CD14-positive monocyte (primary cell): ENCODE measurements at regions not wholly inside any gene's neighbourhood (a gene's known extent, or its start where the extent isn't known, plus 50 kb on each side); places are given as distances from the start of the nearest gene placed in this dataset.

Experiments
- DNase-seq, 3 donors: peaks; one replicate each; pipeline ENCODE4 v3.0.0-alpha.2; 2011 to 2022
- H2AFZ ChIP-seq: 2 replicates; pipeline ENCODE4 v1.6.0; 2012; ENCODE audit warnings: mild to moderate bottlenecking, low read depth, low read length, inconsistent platforms; ENCODE audit not compliant: insufficient read depth, poor library complexity, severe bottlenecking
- H3K27ac ChIP-seq, 2 donors: 1 replicate in 1 of 2; 2 replicates in 1 of 2; pipeline ENCODE4 v1.5.1; 2012 to 2013; ENCODE audit warnings: low read length in 2 of 2, control low read depth in 1 of 2, inconsistent platforms in 1 of 2, low read depth in 1 of 2, mild to moderate bottlenecking in 1 of 2
- H3K27me3 ChIP-seq, 2 donors: one replicate each; pipeline versions ENCODE4 v1.6.0 to v1.6.1; 2011 to 2013; ENCODE audit warnings: low read length in 2 of 2; ENCODE audit not compliant: control insufficient read depth in 2 of 2, insufficient read depth in 2 of 2
- H3K36me3 ChIP-seq, 2 donors: replicated peaks in 1 of 2; 1 replicate in 1 of 2; 2 replicates in 1 of 2; pipeline versions ENCODE4 v1.5.1 to v1.6.1; 2012 to 2013; ENCODE audit warnings: low read length in 2 of 2, control low read depth in 1 of 2, inconsistent platforms in 1 of 2, mild to moderate bottlenecking in 1 of 2; ENCODE audit not compliant: insufficient read depth in 2 of 2, control insufficient read depth in 1 of 2
- H3K4me1 ChIP-seq, 2 donors: 1 replicate in 1 of 2; 2 replicates in 1 of 2; pipeline versions ENCODE4 v1.5.1 to v1.6.1; 2012 to 2013; ENCODE audit warnings: low read length in 2 of 2, control low read depth in 1 of 2, inconsistent platforms in 1 of 2, mild to moderate bottlenecking in 1 of 2, moderate library complexity in 1 of 2; ENCODE audit not compliant: insufficient read depth in 2 of 2, control insufficient read depth in 1 of 2
- H3K4me2 ChIP-seq: replicated peaks from 2 replicates; pipeline ENCODE3; 2012; ENCODE audit warnings: low read length, moderate library complexity, mild to moderate bottlenecking; ENCODE audit not compliant: poor library complexity, severe bottlenecking; ENCODE audit errors: extremely low read depth
- H3K4me3 ChIP-seq, 3 experiments: fragments of 200-600 bp in 1 of 3; sonication (generic) in 1 of 3; replicated peaks in 1 of 3; 1 replicate in 2 of 3; 2 replicates in 1 of 3; pipeline ENCODE4 v1.5.1; 2011 to 2013; ENCODE audit warnings: low read length in 3 of 3, mild to moderate bottlenecking in 3 of 3, control low read depth in 2 of 3, low read depth in 2 of 3, inconsistent platforms in 1 of 3, moderate library complexity in 1 of 3
- H3K79me2 ChIP-seq: 2 replicates; pipeline ENCODE4 v1.6.0; 2012; ENCODE audit warnings: mild to moderate bottlenecking, control low read depth, inconsistent platforms, low read length, moderate library complexity; ENCODE audit not compliant: insufficient read depth
- H3K9ac ChIP-seq: 2 replicates; pipeline ENCODE4 v1.6.0; 2017; ENCODE audit warnings: low read length, mild to moderate bottlenecking; ENCODE audit not compliant: insufficient read depth, poor library complexity, severe bottlenecking
- H3K9me3 ChIP-seq, 2 donors: replicated peaks in 1 of 2; 1 replicate in 1 of 2; 2 replicates in 1 of 2; pipeline versions ENCODE4 v1.5.1 to v1.6.1; 2012 to 2013; ENCODE audit warnings: low read length in 2 of 2, control low read depth in 1 of 2; ENCODE audit not compliant: control insufficient read depth in 1 of 2, insufficient read depth in 1 of 2
- H4K20me1 ChIP-seq: 2 replicates; pipeline ENCODE4 v1.6.0; 2012; ENCODE audit warnings: mild to moderate bottlenecking, low read length, control low read depth, moderate library complexity; ENCODE audit not compliant: insufficient read depth
- H3K27ac Mint-ChIP-seq, 7 donors: one replicate each; pipeline ENCODE4 v1.8.0; 2020; ENCODE audit warnings: mild to moderate bottlenecking in 7 of 7, mixed read lengths in 7 of 7, moderate library complexity in 6 of 7, inconsistent platforms in 2 of 7
- H3K27me3 Mint-ChIP-seq, 3 donors: one replicate each; pipeline ENCODE4 v1.8.0; 2021 to 2022; ENCODE audit warnings: low read depth in 3 of 3, mild to moderate bottlenecking in 3 of 3, mixed read lengths in 3 of 3, moderate library complexity in 3 of 3, inconsistent platforms in 1 of 3
- H3K36me3 Mint-ChIP-seq, 2 donors: one replicate each; pipeline ENCODE4 v1.8.0; 2020; ENCODE audit warnings: mixed read lengths in 2 of 2, inconsistent platforms in 1 of 2, mild to moderate bottlenecking in 1 of 2
- H3K4me1 Mint-ChIP-seq: one replicate; pipeline ENCODE4 v1.8.0; 2020; ENCODE audit warnings: mild to moderate bottlenecking, mixed read lengths
- H3K4me3 Mint-ChIP-seq, 2 donors: one replicate each; pipeline ENCODE4 v1.8.0; 2020; ENCODE audit warnings: mild to moderate bottlenecking in 2 of 2, mixed read lengths in 2 of 2, moderate library complexity in 1 of 2
- H3K9me3 Mint-ChIP-seq, 7 donors: one replicate each; pipeline ENCODE4 v1.8.0; 2020 to 2022; ENCODE audit warnings: mixed read lengths in 7 of 7, mild to moderate bottlenecking in 6 of 7, moderate library complexity in 6 of 7, inconsistent platforms in 2 of 7
- WGBS: methylation state at CpG from one replicate; pipeline ENCODE4 v1.1.5; 2013; ENCODE audit warnings: missing lambda C conversion rate; ENCODE audit not compliant: insufficient coverage; 5-methylcytosine and 5-hydroxymethylcytosine counted together
- intact Hi-C, 2 donors: fragments of 100-400 bp; cut with micrococcal nuclease; formaldehyde crosslinking; loops; one replicate each; pipeline versions ENCODE4 v1.15.0 to v1.15.1; 2023
- TF ChIP-seq, protein P1 (sequence below): fragments of 200-600 bp; IDR thresholded peaks from one replicate; pipeline ENCODE4 v1.8.0; 2022; ENCODE audit warnings: antibody characterized with exemption, mild to moderate bottlenecking

GRCh38 chr20:62531046-62531838 lies 55.4 kb upstream of the GATA5 start:
- no peaks in the 10 kb centered on the region for H3K4me1 ChIP-seq
- no peak overlapping the region for H3K27ac Mint-ChIP-seq
- H3K4me1 Mint-ChIP-seq = no peaks in the 10 kb centered on the region
- no peaks in the 10 kb centered on the region for H3K36me3 Mint-ChIP-seq
- H3K4me3 ChIP-seq = no peak overlapping the region
- H3K4me3 Mint-ChIP-seq = no peak overlapping the region
- no peaks in the 10 kb centered on the region for H4K20me1 ChIP-seq
- no peaks in the 10 kb centered on the region for H3K27me3 ChIP-seq
- peaks cover 6 to 14% (median 7%) of the 10 kb centered on the region in 3 donors for H3K27me3 Mint-ChIP-seq
- no peak for DNase-seq
- TF ChIP-seq, protein P1, sequence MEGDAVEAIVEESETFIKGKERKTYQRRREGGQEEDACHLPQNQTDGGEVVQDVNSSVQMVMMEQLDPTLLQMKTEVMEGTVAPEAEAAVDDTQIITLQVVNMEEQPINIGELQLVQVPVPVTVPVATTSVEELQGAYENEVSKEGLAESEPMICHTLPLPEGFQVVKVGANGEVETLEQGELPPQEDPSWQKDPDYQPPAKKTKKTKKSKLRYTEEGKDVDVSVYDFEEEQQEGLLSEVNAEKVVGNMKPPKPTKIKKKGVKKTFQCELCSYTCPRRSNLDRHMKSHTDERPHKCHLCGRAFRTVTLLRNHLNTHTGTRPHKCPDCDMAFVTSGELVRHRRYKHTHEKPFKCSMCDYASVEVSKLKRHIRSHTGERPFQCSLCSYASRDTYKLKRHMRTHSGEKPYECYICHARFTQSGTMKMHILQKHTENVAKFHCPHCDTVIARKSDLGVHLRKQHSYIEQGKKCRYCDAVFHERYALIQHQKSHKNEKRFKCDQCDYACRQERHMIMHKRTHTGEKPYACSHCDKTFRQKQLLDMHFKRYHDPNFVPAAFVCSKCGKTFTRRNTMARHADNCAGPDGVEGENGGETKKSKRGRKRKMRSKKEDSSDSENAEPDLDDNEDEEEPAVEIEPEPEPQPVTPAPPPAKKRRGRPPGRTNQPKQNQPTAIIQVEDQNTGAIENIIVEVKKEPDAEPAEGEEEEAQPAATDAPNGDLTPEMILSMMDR = no peak
- no peak overlapping the region for H2AFZ ChIP-seq
- no peaks in the 10 kb centered on the region for H3K36me3 ChIP-seq
- H3K9me3 ChIP-seq = no peaks in the 10 kb centered on the region
- WGBS = 92% methylated on average over 22 of the region's 23 CpGs
- H3K79me2 ChIP-seq = no peaks in the 10 kb centered on the region
- H3K27ac ChIP-seq = no peak overlapping the region
- no peak overlapping the region for H3K4me2 ChIP-seq
- intact Hi-C loops = no loop called here
- no peak overlapping the region for H3K9ac ChIP-seq
- no peaks in the 10 kb centered on the region for H3K9me3 Mint-ChIP-seq

DNA sequence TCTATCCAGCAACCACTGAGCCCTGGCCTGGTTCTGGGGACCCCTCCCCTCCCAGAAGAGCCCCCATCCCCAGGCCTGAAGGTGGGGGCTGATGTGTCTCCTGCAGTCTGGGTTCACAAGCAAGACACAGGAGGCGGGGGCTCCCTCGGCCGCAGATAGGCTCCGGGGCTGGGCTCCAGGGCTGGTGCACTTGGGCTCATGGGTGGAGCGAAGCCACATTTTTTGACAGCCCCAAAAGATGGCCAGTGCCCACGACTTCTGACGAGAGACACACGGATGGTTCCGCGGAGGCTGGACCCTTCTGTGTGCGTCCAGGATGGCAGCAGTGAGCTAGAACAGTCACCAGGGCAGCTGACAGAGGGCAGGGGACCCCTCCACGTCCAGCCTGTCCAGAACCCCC lies 57.1 kb upstream of the GATA5 start:
- H3K4me3 Mint-ChIP-seq = no peak overlapping the region

More for the DNA sequence above, 57.1 kb upstream of the GATA5 start:
- no peak overlapping the region for H3K4me2 ChIP-seq
- H3K9me3 Mint-ChIP-seq = no peaks in the 10 kb centered on the region
- H3K36me3 Mint-ChIP-seq = no peaks in the 10 kb centered on the region
- H3K9me3 ChIP-seq = no peaks in the 10 kb centered on the region
- no peaks in the 10 kb centered on the region for H3K27me3 ChIP-seq
- H2AFZ ChIP-seq = no peak overlapping the region
- no peaks in the 10 kb centered on the region for H3K36me3 ChIP-seq
- TF ChIP-seq, protein P1 = no peak
- H3K4me1 Mint-ChIP-seq = no peaks in the 10 kb centered on the region
- H3K4me3 ChIP-seq = no peak overlapping the region
- peaks cover 6 to 8% (median 7%) of the 10 kb centered on the region in 3 donors for H3K27me3 Mint-ChIP-seq
- H3K27ac ChIP-seq = no peak overlapping the region
- 93% methylated on average over 12 of the region's 12 CpGs for WGBS
- no peak overlapping the region for H3K27ac Mint-ChIP-seq
- DNase-seq = no peak
- no peaks in the 10 kb centered on the region for H3K4me1 ChIP-seq
- no peak overlapping the region for H3K9ac ChIP-seq
- intact Hi-C loops = no loop called here
- H3K79me2 ChIP-seq = no peaks in the 10 kb centered on the region
- no peaks in the 10 kb centered on the region for H4K20me1 ChIP-seq
